ENCODE measurements at regions not wholly inside any gene's neighbourhood (a gene's known extent, or its start where the extent isn't known, plus 50 kb on each side); places are given as distances from the start of the nearest gene placed in this dataset.
A peak's percentile ranks its signal among the peaks of the same experiment; 100 is the strongest.

DNA sequence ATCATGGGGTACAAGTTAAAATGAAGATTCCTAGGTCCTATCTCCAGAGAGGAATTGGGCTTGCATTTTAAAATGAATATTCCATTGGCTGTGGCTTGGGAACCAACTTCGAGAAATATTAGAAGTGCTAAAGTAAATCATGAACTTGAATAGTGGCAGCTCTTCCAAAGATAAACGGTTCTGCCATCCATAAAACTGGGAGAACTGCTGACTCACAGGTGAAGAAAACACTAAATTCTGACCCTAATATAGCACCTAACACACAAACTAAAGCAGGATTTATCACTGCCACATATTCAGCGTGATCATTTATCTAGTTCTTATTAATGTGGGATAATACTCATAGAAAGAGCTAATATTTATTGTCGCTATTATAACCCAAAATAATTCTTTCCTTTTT lies 508.1 kb upstream of the ID4 start:
- H3K4me1 Mint-ChIP-seq (ENCODE audit: insufficient read depth, unreplicated experiment) = no peaks in the 10 kb centered on the region
- ChIA-PET POLR2A (no interaction called here), CTCF (interaction anchor here (0.6 to 1.0 kb wide), 2 partner anchors 9 to 805 kb away, joined by 3 read pairs; no protein-coding TSS in a partner anchor)
- intact Hi-C loops (cut with micrococcal nuclease) = no loop called here
- BruUV-seq (replicated peaks) = no TSS peak
- H3K36me3 Mint-ChIP-seq (ENCODE audit: insufficient read depth, unreplicated experiment) = no peaks in the 10 kb centered on the region
- H3K4me3 Mint-ChIP-seq (ENCODE audit: unreplicated experiment) = no peak overlapping the region
- no peaks in the 10 kb centered on the region for H3K9me3 Mint-ChIP-seq (ENCODE audit: unreplicated experiment)
- H3K27ac Mint-ChIP-seq (ENCODE audit: low read depth, unreplicated experiment) = no peak overlapping the region
- no peaks in the 10 kb centered on the region for H3K27me3 Mint-ChIP-seq (ENCODE audit: insufficient read depth, unreplicated experiment)
- DNase-seq (ENCODE audit: unreplicated experiment) = no peak
- TF ChIP-seq, protein P1, sequence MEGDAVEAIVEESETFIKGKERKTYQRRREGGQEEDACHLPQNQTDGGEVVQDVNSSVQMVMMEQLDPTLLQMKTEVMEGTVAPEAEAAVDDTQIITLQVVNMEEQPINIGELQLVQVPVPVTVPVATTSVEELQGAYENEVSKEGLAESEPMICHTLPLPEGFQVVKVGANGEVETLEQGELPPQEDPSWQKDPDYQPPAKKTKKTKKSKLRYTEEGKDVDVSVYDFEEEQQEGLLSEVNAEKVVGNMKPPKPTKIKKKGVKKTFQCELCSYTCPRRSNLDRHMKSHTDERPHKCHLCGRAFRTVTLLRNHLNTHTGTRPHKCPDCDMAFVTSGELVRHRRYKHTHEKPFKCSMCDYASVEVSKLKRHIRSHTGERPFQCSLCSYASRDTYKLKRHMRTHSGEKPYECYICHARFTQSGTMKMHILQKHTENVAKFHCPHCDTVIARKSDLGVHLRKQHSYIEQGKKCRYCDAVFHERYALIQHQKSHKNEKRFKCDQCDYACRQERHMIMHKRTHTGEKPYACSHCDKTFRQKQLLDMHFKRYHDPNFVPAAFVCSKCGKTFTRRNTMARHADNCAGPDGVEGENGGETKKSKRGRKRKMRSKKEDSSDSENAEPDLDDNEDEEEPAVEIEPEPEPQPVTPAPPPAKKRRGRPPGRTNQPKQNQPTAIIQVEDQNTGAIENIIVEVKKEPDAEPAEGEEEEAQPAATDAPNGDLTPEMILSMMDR (IDR thresholded peaks at IDR 0.05; ENCODE audit: unreplicated experiment) = no peak

DNA sequence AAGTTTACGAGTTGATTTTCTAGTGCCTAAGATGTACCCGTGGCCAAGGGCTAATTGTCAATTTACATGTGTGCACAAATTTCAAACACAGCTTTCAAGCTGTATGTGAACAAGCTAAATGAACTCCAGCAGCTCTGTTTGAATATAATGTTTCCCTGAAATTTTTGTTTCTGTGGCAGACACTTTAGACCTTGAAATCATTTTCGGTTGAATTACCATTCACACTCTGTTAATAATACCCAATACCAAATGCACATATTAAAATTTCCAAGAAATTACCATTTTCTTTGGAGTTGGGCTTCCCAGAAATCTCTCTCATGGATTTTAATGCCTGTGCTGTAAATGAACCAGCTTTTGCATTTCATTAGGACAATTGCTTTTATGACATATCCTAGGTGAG lies 506.1 kb upstream of the ID4 start:
- no peaks in the 10 kb centered on the region for H3K4me1 Mint-ChIP-seq (ENCODE audit: insufficient read depth, unreplicated experiment)
- ChIA-PET CTCF (no interaction called here), POLR2A (no interaction called here)
- no peaks in the 10 kb centered on the region for H3K9me3 Mint-ChIP-seq (ENCODE audit: unreplicated experiment)
- intact Hi-C loops (cut with micrococcal nuclease) = no loop called here
- DNase-seq (ENCODE audit: unreplicated experiment) = no peak
- no peaks in the 10 kb centered on the region for H3K27me3 Mint-ChIP-seq (ENCODE audit: insufficient read depth, unreplicated experiment)
- TF ChIP-seq, protein P1 (IDR thresholded peaks at IDR 0.05; ENCODE audit: unreplicated experiment) = no peak
- BruUV-seq (replicated peaks) = no TSS peak
- H3K27ac Mint-ChIP-seq (ENCODE audit: low read depth, unreplicated experiment) = no peak overlapping the region
- no peaks in the 10 kb centered on the region for H3K36me3 Mint-ChIP-seq (ENCODE audit: insufficient read depth, unreplicated experiment)
- no peak overlapping the region for H3K4me3 Mint-ChIP-seq (ENCODE audit: unreplicated experiment)

DNA sequence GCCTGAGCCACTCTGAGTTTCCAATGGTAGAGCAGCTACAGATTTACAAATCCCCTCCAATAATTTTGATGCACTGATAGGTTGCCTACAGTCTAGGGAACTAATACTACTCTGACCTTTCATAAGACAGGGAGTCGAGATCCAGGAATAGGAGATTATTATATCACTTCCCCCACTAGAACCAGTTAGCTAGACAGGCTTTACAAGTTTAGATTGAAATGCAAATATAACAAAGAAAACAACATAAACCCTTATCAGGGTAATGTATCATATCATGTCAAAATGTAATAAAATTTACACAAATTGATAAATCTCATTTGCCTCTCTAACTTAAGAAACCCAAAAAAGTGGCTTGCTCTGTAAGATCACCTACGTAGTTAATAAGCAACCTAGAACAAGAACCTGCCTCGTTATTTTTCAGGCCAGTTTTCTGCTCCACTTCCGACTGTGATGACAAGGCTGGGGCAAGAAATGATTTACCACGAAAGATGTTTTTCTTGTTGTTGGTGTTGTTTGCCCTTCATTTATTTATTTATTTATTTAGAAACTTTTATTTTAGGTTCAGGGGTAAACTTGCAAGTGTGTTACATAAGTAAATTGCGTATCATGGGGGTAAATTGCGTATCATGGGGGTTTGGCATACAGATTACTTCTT lies 504.2 kb upstream of the ID4 start:
- no TSS peak for BruUV-seq (replicated peaks)
- intact Hi-C loops (cut with micrococcal nuclease) = no loop called here
- H3K27ac Mint-ChIP-seq (ENCODE audit: low read depth, unreplicated experiment) = no peak overlapping the region

GRCh38 chr6:19333936-19334335 lies 503.2 kb upstream of the ID4 start:
- intact Hi-C loops (cut with micrococcal nuclease) = no loop called here
- Mint-ChIP-seq H3K9me3 (ENCODE audit: unreplicated experiment) (no peaks in the 10 kb centered on the region), H3K27me3 (ENCODE audit: insufficient read depth, unreplicated experiment) (no peaks in the 10 kb centered on the region), H3K4me1 (ENCODE audit: insufficient read depth, unreplicated experiment) (no peaks in the 10 kb centered on the region), H3K27ac (ENCODE audit: low read depth, unreplicated experiment) (no peak overlapping the region), H3K36me3 (ENCODE audit: insufficient read depth, unreplicated experiment) (no peaks in the 10 kb centered on the region), H3K4me3 (ENCODE audit: unreplicated experiment) (no peak overlapping the region)
- POLR2A ChIA-PET = no interaction called here
- CTCF ChIA-PET = interaction anchor here (0.9 kb wide), 1 partner anchor 15 kb away, joined by 3 read pairs; no protein-coding TSS in a partner anchor
- peak; percentile 4 for DNase-seq (ENCODE audit: unreplicated experiment)
- TF ChIP-seq, protein P1 (IDR thresholded peaks at IDR 0.05; ENCODE audit: unreplicated experiment) = no peak
- no TSS peak for BruUV-seq (replicated peaks)

More for the DNA sequence above, 504.2 kb upstream of the ID4 start:
- TF ChIP-seq, protein P1 (IDR thresholded peaks at IDR 0.05; ENCODE audit: unreplicated experiment) = no peak
- H3K4me3 Mint-ChIP-seq (ENCODE audit: unreplicated experiment) = no peak overlapping the region
- ChIA-PET POLR2A (interaction anchor here (0.6 to 0.7 kb wide), 2 partner anchors 9 to 86 kb away, joined by 3 read pairs; no protein-coding TSS in a partner anchor), CTCF (no interaction called here)
- H3K4me1 Mint-ChIP-seq (ENCODE audit: insufficient read depth, unreplicated experiment) = no peaks in the 10 kb centered on the region
- H3K9me3 Mint-ChIP-seq (ENCODE audit: unreplicated experiment) = no peaks in the 10 kb centered on the region
- no peaks in the 10 kb centered on the region for H3K36me3 Mint-ChIP-seq (ENCODE audit: insufficient read depth, unreplicated experiment)
- no peaks in the 10 kb centered on the region for H3K27me3 Mint-ChIP-seq (ENCODE audit: insufficient read depth, unreplicated experiment)
- DNase-seq (ENCODE audit: unreplicated experiment) = no peak

All from MCF 10A (cell line).